ENCODE measurements at regions not wholly inside any gene's neighbourhood (a gene's known extent, or its start where the extent isn't known, plus 50 kb on each side); places are given as distances from the start of the nearest gene placed in this dataset.
A peak's percentile ranks its signal among the peaks of the same experiment; 100 is the strongest.

- intact Hi-C loops (cut with DNase I), result no loop called here
- H3K4me1 ChIP-seq, result no peaks in the 10 kb centered on the region
- 58% methylated on average over 2 of the region's 2 CpGs for WGBS (ENCODE audit: insufficient coverage, low coverage, low lambda C conversion rate, missing lambda C conversion rate)
- H3K36me3 ChIP-seq, result no peaks in the 10 kb centered on the region
- H3K27ac ChIP-seq, result no peak overlapping the region
- no peak for DNase-seq
- no peaks in the 10 kb centered on the region for H3K27me3 ChIP-seq
- H3K4me3 ChIP-seq, result no peak overlapping the region
- no peak for TF ChIP-seq CTCF (IDR thresholded peaks at IDR 0.05)
- TF ChIP-seq POLR2A (IDR thresholded peaks at IDR 0.05), result no peak
- no peaks in the 10 kb centered on the region for H3K9me3 ChIP-seq
- no peak for ATAC-seq
Measured at GRCh38 chr18:57969824-57970223, 74.2 kb upstream of the NEDD4L start.

- no peak for ATAC-seq
Measured at GRCh38 chr18:57965246-57965645, 78.8 kb upstream of the NEDD4L start.

GRCh38 chr18:57961876-57962505, 82.0 kb upstream of the NEDD4L start:
- Histone ChIP-seq H3K9me3 (no peaks in the 10 kb centered on the region), H3K4me3 (no peak overlapping the region), H3K36me3 (no peaks in the 10 kb centered on the region), H3K4me1 (no peaks in the 10 kb centered on the region), H3K27ac (no peak overlapping the region), H3K27me3 (no peaks in the 10 kb centered on the region)
- no peak for TF ChIP-seq CTCF (IDR thresholded peaks at IDR 0.05)
- TF ChIP-seq POLR2A (IDR thresholded peaks at IDR 0.05), result no peak
- WGBS (ENCODE audit: insufficient coverage, low coverage, low lambda C conversion rate, missing lambda C conversion rate), result 69% methylated on average over 1 of the region's 1 CpG
- DNase-seq (no peak), ATAC-seq (no peak)
- intact Hi-C loops (cut with DNase I), result no loop called here

More at GRCh38 chr18:57965246-57965645, 78.8 kb upstream of the NEDD4L start:
- H3K36me3 ChIP-seq, result no peaks in the 10 kb centered on the region
- H3K4me3 ChIP-seq, result no peak overlapping the region
- no peak for DNase-seq
- no peaks in the 10 kb centered on the region for H3K27me3 ChIP-seq
- H3K4me1 ChIP-seq, result no peaks in the 10 kb centered on the region
- H3K27ac ChIP-seq, result no peak overlapping the region
- intact Hi-C loops (cut with DNase I), result no loop called here
- 82% methylated on average over 6 of the region's 6 CpGs for WGBS (ENCODE audit: insufficient coverage, low coverage, low lambda C conversion rate, missing lambda C conversion rate)
- TF ChIP-seq POLR2A (IDR thresholded peaks at IDR 0.05) (no peak), CTCF (IDR thresholded peaks at IDR 0.05) (no peak)
- H3K9me3 ChIP-seq, result no peaks in the 10 kb centered on the region

GRCh38 chr18:57961411-57961810, 82.6 kb upstream of the NEDD4L start:
- no peaks in the 10 kb centered on the region for H3K4me1 ChIP-seq
- no peaks in the 10 kb centered on the region for H3K36me3 ChIP-seq
- DNase-seq (no peak), ATAC-seq (no peak)
- no peaks in the 10 kb centered on the region for H3K9me3 ChIP-seq
- TF ChIP-seq CTCF (IDR thresholded peaks at IDR 0.05) (no peak), POLR2A (IDR thresholded peaks at IDR 0.05) (no peak)
- intact Hi-C loops (cut with DNase I), result no loop called here
- no peak overlapping the region for H3K27ac ChIP-seq
- no peak overlapping the region for H3K4me3 ChIP-seq
- H3K27me3 ChIP-seq, result no peaks in the 10 kb centered on the region

GRCh38 chr18:57959278-57959677, 84.7 kb upstream of the NEDD4L start:
- no peaks in the 10 kb centered on the region for H3K27me3 ChIP-seq
- no peaks in the 10 kb centered on the region for H3K9me3 ChIP-seq
- H3K4me3 ChIP-seq, result no peak overlapping the region
- no peak overlapping the region for H3K27ac ChIP-seq
- no peaks in the 10 kb centered on the region for H3K36me3 ChIP-seq
- peak; percentile 91 to 99 (median 94) for ATAC-seq
- 3% methylated on average over 3 of the region's 3 CpGs for WGBS (ENCODE audit: insufficient coverage, low coverage, low lambda C conversion rate, missing lambda C conversion rate)
- no peaks in the 10 kb centered on the region for H3K4me1 ChIP-seq
- intact Hi-C loops (cut with DNase I), result loop anchor here in 1 of 2 donors (10.0 kb wide), 1 partner anchor 166 kb away; no protein-coding TSS in a partner anchor
- peak; percentile 49 to 60 (median 54) for DNase-seq
- peak; percentile 35 to 52 (median 43) for TF ChIP-seq CTCF (IDR thresholded peaks at IDR 0.05)
- no peak for TF ChIP-seq POLR2A (IDR thresholded peaks at IDR 0.05)
